ENCODE measurements at regions not wholly inside any gene's neighbourhood (a gene's known extent, or its start where the extent isn't known, plus 50 kb on each side); places are given as distances from the start of the nearest gene placed in this dataset.

GRCh38 chr4:114264877-114265291, 285.4 kb upstream of the ARSJ start (continued):
- TF ChIP-seq CHD7 (IDR thresholded peaks at IDR 0.05; ENCODE audit: insufficient replicate concordance, low read length) (no peak), YY1 (IDR thresholded peaks at IDR 0.05; ENCODE audit: low read depth, low read length) (no peak)

All from H1 (cell line).